AG10803 (cell line): ENCODE measurements at regions not wholly inside any gene's neighbourhood (a gene's known extent, or its start where the extent isn't known, plus 50 kb on each side); places are given as distances from the start of the nearest gene placed in this dataset.

Source experiments
- DNase-seq: peaks from one replicate; pipeline ENCODE4 v3.0.0; 2010; ENCODE audit warnings: low read depth
- H3K4me3 ChIP-seq: 2 replicates; pipeline ENCODE4 v1.5.1; 2011; ENCODE audit warnings: mild to moderate bottlenecking, low read length, control low read depth
- CTCF ChIP-seq: conservative IDR thresholded peaks from 2 replicates; pipeline ENCODE4 v1.5.1; 2011; ENCODE audit warnings: mild to moderate bottlenecking, low read length, control low read depth, inconsistent platforms

GRCh38 chr2:41821167-41821566 is 226.7 kb upstream of the PKDCC start:
- no peak overlapping the region for H3K4me3 ChIP-seq
- DNase-seq = no peak
- TF ChIP-seq CTCF = no peak

- no peak for TF ChIP-seq CTCF
- no peak for DNase-seq
- no peak overlapping the region for H3K4me3 ChIP-seq
These were observed 220.9 kb upstream of the PKDCC start for GRCh38 chr2:41826921-41827320.

- TF ChIP-seq CTCF = no peak
- no peak overlapping the region for H3K4me3 ChIP-seq
- DNase-seq = no peak
These were observed 220.4 kb upstream of the PKDCC start for GRCh38 chr2:41827354-41827971.

GRCh38 chr2:41828052-41828643 is 219.7 kb upstream of the PKDCC start:
- no peak for DNase-seq
- no peak for TF ChIP-seq CTCF
- H3K4me3 ChIP-seq = no peak overlapping the region

GRCh38 chr2:41829052-41829451 is 218.8 kb upstream of the PKDCC start:
- no peak for DNase-seq
- H3K4me3 ChIP-seq = no peak overlapping the region
- TF ChIP-seq CTCF = no peak

GRCh38 chr2:41830600-41830999 is 217.2 kb upstream of the PKDCC start:
- no peak overlapping the region for H3K4me3 ChIP-seq
- DNase-seq = no peak
- TF ChIP-seq CTCF = no peak

- DNase-seq = no peak
- no peak for TF ChIP-seq CTCF
- H3K4me3 ChIP-seq = no peak overlapping the region
These were observed 215.6 kb upstream of the PKDCC start for GRCh38 chr2:41832218-41832617.
